ENCODE measurements at regions not wholly inside any gene's neighbourhood (a gene's known extent, or its start where the extent isn't known, plus 50 kb on each side); places are given as distances from the start of the nearest gene placed in this dataset.
A peak's percentile ranks its signal among the peaks of the same experiment; 100 is the strongest.

DNA sequence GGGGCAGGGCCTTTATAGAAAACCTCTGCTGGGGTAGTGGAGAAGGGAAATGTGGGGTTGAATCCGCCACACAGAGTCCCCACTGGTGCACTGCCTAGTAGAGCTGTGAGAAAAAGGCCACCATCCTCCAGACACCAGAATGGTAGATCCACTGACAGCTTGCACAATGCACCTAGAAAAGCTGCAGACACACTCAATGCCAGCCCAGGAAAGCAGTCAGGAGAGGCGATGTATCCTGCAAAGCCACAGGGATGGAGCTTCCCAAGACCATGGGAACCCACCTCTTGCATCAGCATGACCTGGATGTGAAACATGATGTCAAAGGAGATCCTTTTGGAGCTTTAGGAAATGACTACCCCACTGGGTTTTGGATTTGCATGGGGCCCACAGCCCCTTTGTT, 958.0 kb upstream of the MIR17HG start:
- DNase-seq (ENCODE audit: extremely low read depth, low read depth): no peak

DNA sequence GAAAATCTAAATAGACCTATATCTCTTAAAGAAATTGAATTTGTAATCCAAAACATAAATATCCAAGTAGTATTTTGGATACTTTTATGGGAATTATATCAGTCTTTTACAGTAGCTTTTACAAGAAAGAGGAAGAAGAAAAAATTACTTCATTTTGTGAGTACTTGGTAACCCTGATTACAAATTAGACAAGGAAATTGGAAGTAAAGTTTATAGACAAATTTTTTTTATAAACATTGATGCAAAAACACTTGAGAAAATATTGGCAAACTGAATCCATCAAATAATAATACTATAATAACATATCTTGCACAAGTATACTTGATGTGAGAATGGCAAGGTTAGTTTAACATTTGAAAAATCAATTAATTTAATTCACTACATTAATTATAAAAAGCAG, 954.1 kb upstream of the MIR17HG start:
- DNase-seq (ENCODE audit: extremely low read depth, low read depth): no peak

- DNase-seq (ENCODE audit: extremely low read depth, low read depth): no peak
Observed at GRCh38 chr13:90395348-90395747, 952.1 kb upstream of the MIR17HG start.

DNA sequence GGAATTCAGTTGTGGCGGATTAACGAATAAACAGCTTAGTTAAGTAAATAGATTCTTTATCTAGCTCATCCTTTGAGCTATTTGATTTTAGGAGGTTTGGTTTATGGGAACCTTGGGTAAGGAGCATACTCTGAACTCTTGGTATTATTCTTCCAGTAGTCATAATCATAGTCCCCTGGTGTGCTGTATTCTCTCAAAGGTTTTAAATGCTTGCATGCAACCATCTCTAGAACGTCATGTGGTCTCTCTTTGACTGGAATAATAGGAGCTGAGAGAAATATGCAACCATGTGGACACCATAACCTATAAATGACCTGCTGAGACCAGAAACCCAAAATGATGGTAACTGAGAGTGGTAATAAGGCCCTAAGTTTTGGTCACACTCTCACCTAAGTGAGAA, 951.6 kb upstream of the MIR17HG start:
- DNase-seq (ENCODE audit: extremely low read depth, low read depth): no peak

DNA sequence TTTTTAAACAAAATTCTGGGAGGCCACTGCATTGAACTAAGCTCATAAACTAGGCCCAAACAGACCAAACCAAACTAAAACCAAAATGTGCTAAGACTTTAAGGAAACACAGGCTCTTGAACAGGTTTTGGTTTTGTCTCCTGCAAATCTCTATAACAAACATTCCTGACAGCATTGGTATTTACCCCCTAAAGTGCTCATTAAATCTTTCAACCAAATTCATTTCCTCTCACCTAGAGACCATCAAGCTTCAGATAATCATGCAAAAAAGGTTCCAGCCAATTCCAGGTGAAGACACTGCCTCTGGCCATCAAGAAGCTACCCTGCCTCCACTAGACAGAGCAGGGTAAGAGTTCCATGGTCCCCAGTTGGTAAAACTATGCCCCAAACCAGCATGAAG, 951.2 kb upstream of the MIR17HG start:
- DNase-seq (ENCODE audit: extremely low read depth, low read depth): no peak

GRCh38 chr13:90397503-90397902, 950.0 kb upstream of the MIR17HG start:
- DNase-seq (ENCODE audit: extremely low read depth, low read depth): no peak

DNA sequence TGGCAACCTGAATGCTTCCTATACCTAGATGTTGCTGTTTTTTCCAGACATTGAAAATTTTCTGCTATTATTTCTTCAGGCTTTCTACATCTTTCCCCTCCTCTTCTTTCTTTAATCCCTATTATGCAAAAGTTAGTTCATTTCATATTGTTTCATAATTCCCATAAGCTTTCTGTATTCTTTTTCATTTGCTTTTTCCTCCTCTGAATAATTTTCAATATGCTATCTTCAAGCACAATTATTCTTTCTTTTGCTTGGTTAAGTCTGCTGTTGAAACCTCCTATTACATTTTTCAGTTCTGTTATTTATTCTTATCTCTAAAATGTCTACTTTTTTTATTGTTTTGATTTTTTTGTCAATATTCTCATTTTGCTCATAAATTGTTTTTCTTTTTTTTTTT, 947.1 kb upstream of the MIR17HG start:
- no peak for DNase-seq (ENCODE audit: extremely low read depth, low read depth)

- no peak for DNase-seq (ENCODE audit: extremely low read depth, low read depth)
Observed at GRCh38 chr13:90401150-90401549, 946.3 kb upstream of the MIR17HG start.

DNA sequence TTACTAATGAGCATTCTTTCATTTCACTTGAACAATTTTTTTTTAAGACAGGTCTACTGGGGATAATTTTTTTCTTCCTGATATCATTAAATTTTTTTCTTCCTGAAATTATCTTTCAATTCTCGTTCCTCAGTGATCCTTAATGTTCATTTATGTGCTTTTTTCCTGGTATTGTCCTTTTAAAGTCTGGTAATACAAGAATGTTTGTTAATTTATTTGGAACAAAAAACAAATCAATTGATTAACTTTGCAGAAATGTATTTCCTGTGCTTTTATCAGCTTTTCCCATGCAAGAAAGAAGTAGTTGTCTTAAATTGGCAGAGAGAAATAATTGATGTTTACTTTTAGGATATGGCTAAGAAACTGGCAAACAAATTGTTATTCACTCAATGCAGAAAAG, 945.4 kb upstream of the MIR17HG start:
- DNase-seq (ENCODE audit: extremely low read depth, low read depth): no peak

- DNase-seq (ENCODE audit: extremely low read depth, low read depth): no peak
Observed at GRCh38 chr13:90402613-90403012, 944.9 kb upstream of the MIR17HG start.

DNA sequence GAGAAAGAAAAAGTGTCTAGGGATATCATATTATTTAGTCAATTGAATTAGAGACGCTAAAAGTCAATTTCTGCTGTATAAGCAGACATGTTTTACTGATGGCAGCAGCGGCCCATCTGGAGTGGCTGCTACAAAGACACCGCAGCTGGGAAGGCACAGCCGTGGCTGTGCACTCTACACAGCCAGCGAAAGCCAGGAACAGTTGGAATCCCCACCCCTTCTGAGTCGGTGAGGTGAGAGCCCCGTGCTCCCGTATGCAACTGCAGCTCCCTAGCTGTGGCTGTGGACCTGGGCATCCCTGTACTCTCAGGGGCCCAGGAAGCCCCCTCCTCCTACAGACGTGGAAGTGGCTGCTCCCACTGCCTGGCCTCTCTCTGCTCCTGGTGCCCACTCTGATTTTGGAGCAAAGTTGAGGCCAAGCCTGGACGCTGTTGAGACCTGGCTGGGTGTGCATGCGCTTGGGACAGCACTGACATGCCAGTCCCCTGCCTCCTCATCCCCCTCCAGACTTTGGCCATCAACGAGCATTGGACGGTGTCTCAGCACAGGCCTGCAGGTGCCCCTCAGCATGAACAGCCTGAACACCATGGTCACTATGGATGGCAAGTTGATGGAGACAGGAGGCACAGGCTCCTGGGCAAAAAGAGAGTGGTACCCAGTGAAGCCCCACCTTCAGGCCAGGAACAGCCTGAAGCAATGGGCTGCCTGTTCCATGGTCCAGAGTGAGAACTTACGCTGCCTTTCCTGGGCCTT, 944.0 kb upstream of the MIR17HG start:
- no peak for DNase-seq (ENCODE audit: extremely low read depth, low read depth)

- DNase-seq (ENCODE audit: extremely low read depth, low read depth): no peak
Observed at GRCh38 chr13:90405301-90405700, 942.2 kb upstream of the MIR17HG start.

DNA sequence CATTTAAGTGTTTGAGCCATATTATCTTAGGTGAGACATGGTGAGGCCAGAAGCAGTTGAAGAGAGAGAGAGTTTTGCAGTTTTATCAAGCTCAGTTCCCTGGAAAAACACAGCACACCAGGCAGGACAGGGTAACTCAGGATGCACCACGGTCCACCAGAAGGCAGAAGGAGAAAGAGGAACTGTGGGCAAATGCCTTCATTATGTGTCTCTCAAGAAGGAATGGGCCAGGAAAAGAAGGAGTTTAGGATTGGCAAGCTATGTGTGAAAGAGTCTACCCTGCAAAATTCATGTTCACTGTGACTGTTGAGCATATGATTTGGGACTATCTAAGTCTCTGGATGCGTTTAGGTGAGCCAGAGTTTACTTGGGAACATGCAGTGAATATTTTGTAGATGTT, 934.5 kb upstream of the MIR17HG start:
- no peak for DNase-seq (ENCODE audit: extremely low read depth, low read depth)

DNA sequence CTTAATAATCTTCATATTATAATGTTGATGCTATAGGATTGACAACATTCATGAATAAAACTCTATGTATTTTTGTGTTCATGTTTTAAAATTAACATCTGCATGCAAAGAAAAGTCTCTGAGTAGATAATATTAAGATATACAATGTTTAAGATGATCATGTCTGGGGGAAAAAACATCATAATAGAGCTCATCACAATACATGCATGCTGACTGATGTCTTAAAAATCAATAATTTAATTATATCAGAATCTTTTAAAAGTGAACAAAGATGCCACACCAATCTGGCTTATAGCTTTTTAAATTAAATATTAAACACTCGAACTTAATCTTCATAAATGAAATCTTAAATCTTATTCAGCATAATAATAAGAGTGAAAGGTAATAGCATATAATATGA, 933.9 kb upstream of the MIR17HG start:
- DNase-seq (ENCODE audit: extremely low read depth, low read depth): no peak

DNA sequence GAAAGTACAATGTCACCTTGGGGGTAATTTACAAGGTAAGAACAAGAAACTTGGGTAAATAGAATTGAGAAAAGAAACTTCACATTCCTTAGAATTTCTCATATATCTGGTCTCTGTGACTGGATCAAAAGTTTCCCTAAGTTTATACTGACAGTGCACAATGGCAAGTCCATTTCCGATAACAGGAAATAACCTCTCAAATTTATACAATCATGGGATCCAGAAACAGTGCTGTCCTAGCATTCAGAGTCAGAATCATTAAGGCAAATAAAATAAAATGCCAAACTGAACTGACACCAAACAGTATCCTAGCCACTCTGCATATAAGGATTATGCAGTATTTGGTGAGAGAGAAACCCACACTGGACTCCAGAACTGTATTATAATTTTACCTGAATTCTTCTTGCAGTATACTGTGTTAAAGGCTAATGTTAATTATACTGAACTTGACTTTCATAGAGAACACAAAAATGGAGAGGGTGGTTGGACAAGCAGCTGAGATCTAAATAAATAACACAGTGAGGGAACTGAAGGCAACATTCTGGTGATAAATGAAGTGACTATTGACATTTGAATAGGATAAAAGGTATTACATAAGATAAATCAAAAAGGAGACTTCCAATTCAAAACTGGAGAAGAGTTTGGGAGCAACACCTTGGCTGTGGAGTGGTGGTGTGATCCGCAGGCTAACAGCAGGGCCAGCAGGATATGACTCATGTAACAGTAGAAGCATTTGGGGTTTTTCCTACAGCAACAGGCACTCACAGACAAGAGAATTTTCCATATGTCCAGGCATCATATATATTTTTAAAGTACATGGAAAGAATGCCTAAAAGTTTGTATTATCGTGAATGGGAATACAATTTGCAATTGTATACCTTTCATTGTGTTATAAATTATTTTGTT, 932.5 kb upstream of the MIR17HG start:
- peak; percentile 2 for DNase-seq (ENCODE audit: extremely low read depth, low read depth)

DNA sequence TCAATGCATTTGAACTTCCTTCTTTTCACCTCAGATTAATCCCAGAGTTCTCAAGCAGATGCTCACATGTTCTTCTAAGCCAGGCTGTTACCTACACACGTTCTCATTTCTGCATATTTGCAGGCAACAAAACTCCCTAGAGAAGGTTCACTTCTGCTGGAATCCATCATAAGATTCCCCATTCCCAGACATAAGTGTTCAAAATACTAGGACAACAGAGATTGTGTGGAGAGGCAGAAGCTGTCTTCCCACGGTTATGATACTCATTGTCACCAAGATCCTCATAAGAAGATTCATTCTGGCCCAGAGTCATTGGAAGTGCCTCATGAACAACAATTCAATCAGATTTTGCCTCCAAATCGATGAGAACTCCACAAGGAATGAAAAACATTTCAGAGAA, 931.6 kb upstream of the MIR17HG start:
- no peak for DNase-seq (ENCODE audit: extremely low read depth, low read depth)

- DNase-seq (ENCODE audit: extremely low read depth, low read depth): no peak
Observed at GRCh38 chr13:90416519-90416918, 931.0 kb upstream of the MIR17HG start.

DNA sequence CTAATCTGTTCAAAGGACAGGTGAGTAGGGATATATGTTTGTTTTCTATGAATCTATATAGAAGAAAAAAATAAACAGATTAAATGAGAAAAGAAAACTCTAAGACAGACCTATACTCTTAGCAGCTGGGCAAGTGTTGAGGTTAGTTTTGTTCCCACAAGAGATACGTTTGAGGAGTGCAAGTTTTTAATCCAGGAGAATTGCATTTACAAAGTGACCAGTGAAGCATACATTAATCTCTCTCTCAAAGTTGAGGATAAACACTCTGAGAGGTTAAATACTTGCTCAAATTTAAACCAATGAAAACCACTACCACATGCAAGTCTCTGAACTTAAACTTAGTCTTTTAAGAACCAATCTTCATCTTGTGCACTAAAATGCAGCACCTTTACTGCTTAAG, 930.5 kb upstream of the MIR17HG start:
- DNase-seq (ENCODE audit: extremely low read depth, low read depth): no peak

GRCh38 chr13:90420683-90421082, 926.8 kb upstream of the MIR17HG start:
- DNase-seq (ENCODE audit: extremely low read depth, low read depth): no peak

DNA sequence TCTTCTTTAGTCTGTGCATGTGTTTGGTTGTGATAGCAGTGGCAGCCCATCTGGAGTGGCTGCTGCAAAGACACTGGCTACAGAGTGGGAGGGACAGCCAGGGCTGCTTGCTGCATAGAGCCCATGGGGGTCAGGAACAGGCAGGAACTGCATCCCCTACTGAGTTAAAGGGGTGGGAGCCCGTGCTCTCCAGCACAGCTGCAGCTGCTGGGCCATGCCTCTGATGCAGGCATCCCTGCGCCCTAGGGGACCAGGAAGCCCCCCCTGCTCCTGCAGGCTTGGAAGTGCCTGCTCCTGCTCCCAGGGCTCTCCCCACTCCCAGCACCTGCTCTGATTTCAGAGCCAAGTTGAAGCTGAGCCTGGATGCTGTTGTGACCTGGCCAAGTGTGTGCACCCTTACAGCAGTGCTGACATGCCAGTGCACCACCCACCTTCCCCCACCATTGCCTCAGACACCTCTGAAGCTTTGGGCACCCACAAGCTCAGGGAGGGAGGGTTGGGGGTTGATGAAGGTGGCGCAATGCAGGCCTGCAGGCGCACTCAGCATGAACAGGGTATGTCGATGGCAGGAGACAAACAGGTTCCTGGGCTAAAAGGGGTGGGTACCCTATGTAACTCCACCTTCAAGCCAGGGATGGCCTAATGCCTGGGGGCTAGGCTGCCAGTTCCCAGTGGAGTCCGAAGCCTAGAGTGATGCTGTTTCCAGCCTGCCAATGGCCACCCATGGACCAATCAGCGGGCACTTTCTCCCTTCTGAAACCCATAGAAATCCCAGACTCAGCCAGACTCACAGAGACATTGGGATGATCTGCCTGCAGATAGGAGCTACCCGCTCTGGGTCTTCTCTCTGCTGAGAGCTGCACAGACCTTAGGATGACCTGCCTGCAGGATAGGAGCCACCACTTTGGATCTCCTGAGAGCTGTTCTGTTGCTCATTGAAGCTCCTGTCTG, 919.9 kb upstream of the MIR17HG start:
- no peak for DNase-seq (ENCODE audit: extremely low read depth, low read depth)
